Left lung (tissue), 4 donors: ENCODE measurements at regions not wholly inside any gene's neighbourhood (a gene's known extent, or its start where the extent isn't known, plus 50 kb on each side); places are given as distances from the start of the nearest gene placed in this dataset.

Source experiments
- ATAC-seq: fragments of 200-7000 bp; cut with Tn5 transposase; one replicate; pipeline ENCODE4 v1.9.1; 2020; ENCODE audit warnings: moderate library complexity
- DNase-seq, 4 donors: peaks; one replicate each; pipeline ENCODE4 v3.0.0-alpha.2; 2013 to 2020
- H3K27ac ChIP-seq, 2 donors: fragments of 200-600 bp; sonication (generic) in 1 of 2; one replicate each; pipeline versions ENCODE4 v1.5.0 to v1.8.0; 2020 to 2021
- H3K27me3 ChIP-seq, 2 donors: fragments of 200-600 bp; sonication (generic) in 1 of 2; one replicate each; pipeline versions ENCODE4 v1.5.0 to v1.8.0; 2020 to 2021
- H3K36me3 ChIP-seq, 2 donors: fragments of 200-600 bp; sonication (generic) in 1 of 2; one replicate each; pipeline versions ENCODE4 v1.5.0 to v1.8.0; 2020 to 2021
- H3K4me1 ChIP-seq, 2 donors: fragments of 200-600 bp; one replicate each; pipeline ENCODE4 v1.8.0; 2021
- H3K4me3 ChIP-seq, 2 donors: fragments of 200-600 bp; sonication (generic) in 1 of 2; one replicate each; pipeline versions ENCODE4 v1.5.0 to v1.8.0; 2020 to 2021; ENCODE audit warnings: mild to moderate bottlenecking in 1 of 2
- H3K9me3 ChIP-seq, 2 donors: fragments of 200-600 bp; sonication (generic) in 1 of 2; one replicate each; pipeline versions ENCODE4 v1.5.0 to v1.8.0; 2020 to 2021
- intact Hi-C, 2 donors: fragments of 100-400 bp; cut with DNase I; formaldehyde crosslinking; loops; one replicate each; pipeline versions ENCODE4 v1.11.2 to v1.14.2; 2022
- TF ChIP-seq, protein P1 (sequence below), 2 donors: fragments of 200-600 bp; sonication (generic) in 1 of 2; IDR thresholded peaks; one replicate each; pipeline versions ENCODE4 v1.5.0 to v1.8.0; 2021; ENCODE audit warnings: antibody characterized with exemption in 2 of 2
- donor health status: DM: no; HTN: yes; CAD: no.
- donor health status: DM: no; HTN: no; CAD: no.

DNA sequence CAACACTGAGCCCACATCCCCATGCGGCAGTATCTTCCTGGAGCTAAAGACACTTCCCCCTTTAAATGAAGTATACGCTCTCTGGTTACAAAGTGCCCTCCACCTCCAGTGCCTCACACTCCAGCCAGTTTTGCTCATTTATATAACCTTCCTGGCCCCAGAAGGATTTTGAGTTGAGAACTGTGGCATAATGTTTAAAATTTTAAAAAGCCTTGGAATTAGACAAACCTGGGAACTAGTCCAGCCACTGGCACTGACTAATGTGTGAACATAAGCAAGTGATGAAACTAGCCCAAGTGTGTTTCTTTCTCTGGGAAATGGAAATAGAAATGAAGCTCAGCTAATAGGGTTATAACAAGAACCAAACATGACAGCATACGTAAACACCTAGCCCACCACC is 723.7 kb upstream of the USP15 start:
- Histone ChIP-seq H3K9me3 (no peaks in the 10 kb centered on the region), H3K4me3 (no peak overlapping the region), H3K27me3 (no peaks in the 10 kb centered on the region), H3K36me3 (no peaks in the 10 kb centered on the region), H3K4me1 (no peaks in the 10 kb centered on the region), H3K27ac (no peak overlapping the region)
- intact Hi-C loops, result no loop called here
- DNase-seq (no peak), ATAC-seq (no peak)
- TF ChIP-seq, protein P1, sequence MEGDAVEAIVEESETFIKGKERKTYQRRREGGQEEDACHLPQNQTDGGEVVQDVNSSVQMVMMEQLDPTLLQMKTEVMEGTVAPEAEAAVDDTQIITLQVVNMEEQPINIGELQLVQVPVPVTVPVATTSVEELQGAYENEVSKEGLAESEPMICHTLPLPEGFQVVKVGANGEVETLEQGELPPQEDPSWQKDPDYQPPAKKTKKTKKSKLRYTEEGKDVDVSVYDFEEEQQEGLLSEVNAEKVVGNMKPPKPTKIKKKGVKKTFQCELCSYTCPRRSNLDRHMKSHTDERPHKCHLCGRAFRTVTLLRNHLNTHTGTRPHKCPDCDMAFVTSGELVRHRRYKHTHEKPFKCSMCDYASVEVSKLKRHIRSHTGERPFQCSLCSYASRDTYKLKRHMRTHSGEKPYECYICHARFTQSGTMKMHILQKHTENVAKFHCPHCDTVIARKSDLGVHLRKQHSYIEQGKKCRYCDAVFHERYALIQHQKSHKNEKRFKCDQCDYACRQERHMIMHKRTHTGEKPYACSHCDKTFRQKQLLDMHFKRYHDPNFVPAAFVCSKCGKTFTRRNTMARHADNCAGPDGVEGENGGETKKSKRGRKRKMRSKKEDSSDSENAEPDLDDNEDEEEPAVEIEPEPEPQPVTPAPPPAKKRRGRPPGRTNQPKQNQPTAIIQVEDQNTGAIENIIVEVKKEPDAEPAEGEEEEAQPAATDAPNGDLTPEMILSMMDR (IDR thresholded peaks at IDR 0.05), result no peak

DNA sequence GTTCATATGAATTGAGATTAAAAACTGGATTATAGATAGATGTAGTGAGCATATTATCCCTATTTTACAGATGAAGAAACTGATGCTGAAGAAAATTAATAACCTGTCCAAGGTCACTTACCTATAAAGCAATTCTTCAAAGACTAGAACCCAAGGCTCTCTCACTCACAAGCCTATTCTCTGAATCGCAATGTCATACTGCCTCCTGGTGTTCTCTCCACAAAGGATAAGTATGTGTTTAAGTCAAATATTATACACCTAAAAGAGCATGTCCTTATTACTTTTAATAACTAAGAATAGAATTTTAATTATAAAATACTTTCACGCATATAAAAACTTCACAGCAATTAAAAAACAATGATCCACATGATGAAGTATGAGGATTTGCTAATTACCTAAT is 721.3 kb upstream of the USP15 start:
- DNase-seq (no peak), ATAC-seq (no peak)
- no peaks in the 10 kb centered on the region for H3K4me1 ChIP-seq
- no peaks in the 10 kb centered on the region for H3K9me3 ChIP-seq
- no peak overlapping the region for H3K4me3 ChIP-seq
- intact Hi-C loops, result no loop called here
- H3K36me3 ChIP-seq, result no peaks in the 10 kb centered on the region
- no peaks in the 10 kb centered on the region for H3K27me3 ChIP-seq
- TF ChIP-seq, protein P1 (IDR thresholded peaks at IDR 0.05), result no peak
- no peak overlapping the region for H3K27ac ChIP-seq

- TF ChIP-seq, protein P1 (IDR thresholded peaks at IDR 0.05), result no peak
- Histone ChIP-seq H3K4me3 (no peak overlapping the region), H3K9me3 (no peaks in the 10 kb centered on the region), H3K27me3 (no peaks in the 10 kb centered on the region), H3K36me3 (no peaks in the 10 kb centered on the region), H3K27ac (no peak overlapping the region), H3K4me1 (no peaks in the 10 kb centered on the region)
- ATAC-seq (no peak), DNase-seq (no peak)
- intact Hi-C loops, result no loop called here
These were observed 717.7 kb upstream of the USP15 start for GRCh38 chr12:61542551-61542950.

- H3K4me3 ChIP-seq, result no peak overlapping the region
- ATAC-seq (no peak), DNase-seq (peak in 1 of 4 donors; percentile 35)
- intact Hi-C loops, result no loop called here
- no peaks in the 10 kb centered on the region for H3K4me1 ChIP-seq
- H3K27me3 ChIP-seq, result no peaks in the 10 kb centered on the region
- H3K36me3 ChIP-seq, result no peaks in the 10 kb centered on the region
- H3K9me3 ChIP-seq, result no peaks in the 10 kb centered on the region
- H3K27ac ChIP-seq, result no peak overlapping the region
- TF ChIP-seq, protein P1 (IDR thresholded peaks at IDR 0.05), result no peak
These were observed 713.9 kb upstream of the USP15 start for GRCh38 chr12:61546296-61546695.

GRCh38 chr12:61553091-61553490 is 707.1 kb upstream of the USP15 start:
- TF ChIP-seq, protein P1 (IDR thresholded peaks at IDR 0.05), result no peak
- H3K4me1 ChIP-seq, result no peaks in the 10 kb centered on the region
- H3K27me3 ChIP-seq, result no peaks in the 10 kb centered on the region
- DNase-seq, result no peak
- no peak overlapping the region for H3K27ac ChIP-seq
- ATAC-seq, result no peak
- no peaks in the 10 kb centered on the region for H3K9me3 ChIP-seq
- no peak overlapping the region for H3K4me3 ChIP-seq
- intact Hi-C loops, result no loop called here
- no peaks in the 10 kb centered on the region for H3K36me3 ChIP-seq
